HepG2 (cell line): ENCODE measurements at regions not wholly inside any gene's neighbourhood (a gene's known extent, or its start where the extent isn't known, plus 50 kb on each side); places are given as distances from the start of the nearest gene placed in this dataset.

Source experiments
- ATAC-seq: fragments of 200-7000 bp; cut with Tn5 transposase; 3 replicates; pipeline ENCODE4 v1.9.1; 2020; ENCODE audit warnings: mild to moderate bottlenecking, moderate library complexity
- BruUV-seq: library from RNA; stranded (reverse); fragments of 400-500 nt; replicated peaks from 2 replicates; lab custom pipeline; 2021; lab: Mats Ljungman, UMichigan
- CTCF ChIA-PET: fragments of 300-600 bp; formaldehyde crosslinking; extraction: SDS; loops from one replicate; lab custom pipeline; 2021; ENCODE audit warnings: low total read pairs, inconsistent platforms, low intra/inter-chr PET ratio; lab: Yijun Ruan, JAX
- POLR2A ChIA-PET: fragments of 350-600 bp; sonication (Branson Sonifier 250); formaldehyde crosslinking; loops from one replicate; lab custom pipeline; 2020; ENCODE audit warnings: antibody characterized with exemption, inconsistent platforms; lab: Yijun Ruan, JAX
- DNase-seq: peaks from one replicate; pipeline ENCODE4 v3.0.0-alpha.2; 2015; ENCODE audit warnings: low spot score
- FAIRE-seq: peaks from 3 replicates; lab custom pipeline; 2011; peaks lifted over from hg19 to GRCh38; lab: Jason Lieb, UNC
- H2AFZ ChIP-seq: one replicate; pipeline ENCODE4 v1.6.1; 2011; ENCODE audit warnings: low read length, inconsistent platforms
- H3K27ac ChIP-seq: fragments of 300-600 bp; 3 replicates; pipeline ENCODE4 v1.8.0; 2011; ENCODE audit warnings: mixed run types, mild to moderate bottlenecking, mixed read lengths, low read length, inconsistent platforms; ENCODE audit not compliant: insufficient read depth; ENCODE audit errors: extremely low read length
- H3K27me3 ChIP-seq, 2 experiments: fragments of 200-600 bp in 1 of 2; 2 replicates in 1 of 2; 3 replicates in 1 of 2; pipeline versions ENCODE4 v1.6.0 to v1.8.0; 2011; ENCODE audit warnings: low read length in 2 of 2, mild to moderate bottlenecking in 2 of 2, moderate library complexity in 2 of 2, inconsistent platforms in 1 of 2; ENCODE audit not compliant: insufficient read depth in 2 of 2, control insufficient read depth in 1 of 2
- H3K36me3 ChIP-seq, 2 experiments: fragments of 200-600 bp in 1 of 2; replicated peaks in 1 of 2; 2 replicates in 1 of 2; 3 replicates in 1 of 2; pipeline versions ENCODE4 v1.5.1 to v1.8.0; 2011; ENCODE audit warnings: low read length in 2 of 2, inconsistent platforms in 1 of 2; ENCODE audit not compliant: insufficient read depth in 2 of 2, control insufficient read depth in 1 of 2
- H3K4me1 ChIP-seq: 2 replicates; pipeline ENCODE4 v1.5.1; 2012; ENCODE audit warnings: low read length, inconsistent platforms; ENCODE audit not compliant: insufficient read depth
- H3K4me2 ChIP-seq: 2 replicates; pipeline ENCODE4 v1.6.0; 2011; ENCODE audit warnings: low read depth, low read length, inconsistent platforms
- H3K4me3 ChIP-seq, 3 experiments: fragments of 200-600 bp in 1 of 3; sonication (generic), shearing (Covaris generic) in 1 of 3; replicated peaks in 1 of 3; 2 replicates each; pipeline ENCODE4 v1.5.1; 2011 to 2016; ENCODE audit warnings: low read length in 3 of 3, inconsistent platforms in 2 of 3, low read depth in 2 of 3, mild to moderate bottlenecking in 2 of 3, control low read depth in 1 of 3, mixed read lengths in 1 of 3; ENCODE audit not compliant: insufficient read depth in 1 of 3
- H3K79me2 ChIP-seq: one replicate; pipeline ENCODE4 v1.6.1; 2011; ENCODE audit warnings: low read length, inconsistent platforms; ENCODE audit not compliant: insufficient read depth
- H3K9ac ChIP-seq: 2 replicates; pipeline ENCODE4 v1.6.0; 2011; ENCODE audit warnings: mild to moderate bottlenecking, low read depth, low read length, inconsistent platforms; ENCODE audit not compliant: insufficient read depth
- H3K9me3 ChIP-seq: 2 replicates; pipeline ENCODE4 v1.5.1; 2012; ENCODE audit warnings: mild to moderate bottlenecking, low read length
- H4K20me1 ChIP-seq: 2 replicates; pipeline ENCODE4 v1.6.0; 2011; ENCODE audit warnings: inconsistent platforms, mild to moderate bottlenecking, low read length, moderate library complexity; ENCODE audit not compliant: insufficient read depth
- ATF3 ChIP-seq: sonication (generic); formaldehyde crosslinking; IDR thresholded peaks from 2 replicates; pipeline ENCODE4 v1.4.0; 2020; ENCODE audit warnings: missing genetic modification reagents
- ATF7 ChIP-seq, 2 experiments: fragments of 450-650 bp in 1 of 2; sonication (generic) in 1 of 2; formaldehyde crosslinking in 1 of 2; IDR thresholded peaks; 2 replicates each; pipeline versions ENCODE4 v1.4.0 to v1.6.1; 2016 to 2020; ENCODE audit warnings: antibody characterized with exemption in 1 of 2, mild to moderate bottlenecking in 1 of 2, missing genetic modification reagents in 1 of 2
- DRAP1 ChIP-seq: IDR thresholded peaks from 2 replicates; pipeline ENCODE4 v1.6.1; 2016; ENCODE audit warnings: missing genetic modification reagents, missing compliant biosample characterization
- MEIS1 ChIP-seq: sonication (generic); formaldehyde crosslinking; IDR thresholded peaks from 2 replicates; pipeline ENCODE4 v1.9.0; 2021; ENCODE audit warnings: mild to moderate bottlenecking, missing genetic modification reagents, moderate library complexity, borderline replicate concordance
- MXD1 ChIP-seq: sonication (generic); formaldehyde crosslinking; IDR thresholded peaks from 2 replicates; pipeline ENCODE4 v1.4.0; 2020; ENCODE audit warnings: mild to moderate bottlenecking, missing genetic modification reagents
- RCOR2 ChIP-seq: IDR thresholded peaks from 2 replicates; pipeline ENCODE4 v1.6.1; 2016; ENCODE audit warnings: missing biosample characterization, missing genetic modification reagents
- RFX1 ChIP-seq: fragments of 450-650 bp; IDR thresholded peaks from 2 replicates; pipeline ENCODE4 v1.6.1; 2017
- RFX5 ChIP-seq: IDR thresholded peaks from 2 replicates; pipeline ENCODE4 v1.6.1; 2011; ENCODE audit warnings: low read depth, low read length, improper control_type of control experiment
- SMAD3 ChIP-seq: sonication (generic); formaldehyde crosslinking; IDR thresholded peaks from 2 replicates; pipeline ENCODE4 v1.4.0; 2020; ENCODE audit warnings: missing genetic modification reagents
- TSC22D2 ChIP-seq: sonication (generic); formaldehyde crosslinking; IDR thresholded peaks from 2 replicates; pipeline ENCODE4 v1.5.1; 2020; ENCODE audit warnings: missing genetic modification reagents, mild to moderate bottlenecking, borderline replicate concordance
- ZBTB21 ChIP-seq: sonication (generic); formaldehyde crosslinking; IDR thresholded peaks from 2 replicates; pipeline ENCODE4 v1.4.0; 2020; ENCODE audit warnings: missing genetic modification reagents
- ZBTB7A ChIP-seq: sonication (generic); formaldehyde crosslinking; IDR thresholded peaks from 2 replicates; pipeline ENCODE4 v1.8.0; 2022; ENCODE audit warnings: mild to moderate bottlenecking, missing genetic modification reagents
- ZNF34 ChIP-seq: sonication (generic); formaldehyde crosslinking; IDR thresholded peaks from 2 replicates; pipeline ENCODE4 v1.4.0; 2020; ENCODE audit warnings: mild to moderate bottlenecking, missing genetic modification reagents, borderline replicate concordance
- ZNF350 ChIP-seq: sonication (generic); formaldehyde crosslinking; IDR thresholded peaks from 2 replicates; pipeline ENCODE4 v1.4.0; 2020; ENCODE audit warnings: mild to moderate bottlenecking, low read depth, missing genetic modification reagents, borderline replicate concordance
- ZNF598 ChIP-seq: sonication (generic); formaldehyde crosslinking; IDR thresholded peaks from 2 replicates; pipeline ENCODE4 v1.5.1; 2020; ENCODE audit warnings: mild to moderate bottlenecking, missing genetic modification reagents, borderline replicate concordance
- ZNF749 ChIP-seq: sonication (generic); formaldehyde crosslinking; IDR thresholded peaks from 2 replicates; pipeline ENCODE4 v1.8.0; 2022; ENCODE audit warnings: mild to moderate bottlenecking, missing genetic modification reagents, moderate library complexity, borderline replicate concordance
- ZNF788 ChIP-seq: sonication (generic); formaldehyde crosslinking; IDR thresholded peaks from 2 replicates; pipeline ENCODE4 v1.5.0; 2020; ENCODE audit warnings: mild to moderate bottlenecking, missing genetic modification reagents, borderline replicate concordance
- WGBS: methylation state at CpG from one replicate; pipeline ENCODE4 v1.1.6; 2017; ENCODE audit warnings: low lambda C conversion rate; 5-methylcytosine and 5-hydroxymethylcytosine counted together
- in situ Hi-C: cut with HindIII; loops from 2 replicates; pipeline ENCODE4 v1.10.0; 2017; ENCODE audit warnings: low pct_unique_long_range_greater_than_20kb; ENCODE audit not compliant: extremely low pct_ligation_motif_present
- intact Hi-C: fragments of 100-400 bp; cut with micrococcal nuclease; formaldehyde crosslinking; loops from one replicate; pipeline ENCODE4 v1.10.0; 2022; ENCODE audit not compliant: unreplicated experiment

- no peak for TF ChIP-seq TSC22D2 (CRISPR knock-in tag)
- no peak for TF ChIP-seq ZNF788 (CRISPR knock-in tag)
- TF ChIP-seq SMAD3 (CRISPR knock-in tag), result no peak
- TF ChIP-seq ZNF34 (CRISPR knock-in tag), result no peak
- TF ChIP-seq, all 625 proteins: peak for 0
These were observed 162.6 kb downstream of the PRKX start (continued) for GRCh38 chrX:3550871-3551270.

GRCh38 chrX:3550160-3550751 is 163.2 kb downstream of the PRKX start:
- POLR2A ChIA-PET, result no interaction called here
- 7% methylated on average over 4 of the region's 8 CpGs for WGBS

GRCh38 chrX:3549411-3549911 is 164.0 kb downstream of the PRKX start:
- H3K9me3 ChIP-seq, result no peaks in the 10 kb centered on the region
- BruUV-seq, result no TSS peak
- 27% methylated on average over 4 of the region's 13 CpGs for WGBS
- H3K27me3 ChIP-seq, result no peaks in the 10 kb centered on the region
- POLR2A ChIA-PET, result no interaction called here
- no peaks in the 10 kb centered on the region for H3K4me1 ChIP-seq
- H2AFZ ChIP-seq, result no peak overlapping the region
- in situ Hi-C loops, result no loop called here
- FAIRE-seq (no peak), DNase-seq (no peak), ATAC-seq (no peak)
- no peaks in the 10 kb centered on the region for H3K36me3 ChIP-seq
- H3K9ac ChIP-seq, result no peak overlapping the region
- H3K4me2 ChIP-seq, result no peak overlapping the region
- CTCF ChIA-PET, result no interaction called here
- no peaks in the 10 kb centered on the region for H3K79me2 ChIP-seq
- intact Hi-C loops, result loop anchor here (5.0 kb wide), 1 partner anchor 432 kb away; no protein-coding TSS in a partner anchor
- no peaks in the 10 kb centered on the region for H4K20me1 ChIP-seq
- no peak overlapping the region for H3K4me3 ChIP-seq
- no peak overlapping the region for H3K27ac ChIP-seq
- TF ChIP-seq RCOR2 (no peak), ZNF749 (CRISPR knock-in tag) (no peak), MXD1 (CRISPR knock-in tag) (no peak), MEIS1 (CRISPR knock-in tag) (no peak), ZBTB21 (CRISPR knock-in tag) (no peak), ZNF34 (CRISPR knock-in tag) (no peak), DRAP1 (CRISPR knock-in tag) (no peak), RFX1 (no peak), ZNF350 (no peak), ZNF598 (CRISPR knock-in tag) (no peak), ZBTB7A (no peak), RFX5 (no peak), ATF3 (CRISPR knock-in tag) (no peak)

More at GRCh38 chrX:3550160-3550751, 163.2 kb downstream of the PRKX start:
- Histone ChIP-seq H3K79me2 (no peaks in the 10 kb centered on the region), H3K27ac (no peak overlapping the region), H3K9me3 (no peaks in the 10 kb centered on the region), H3K4me2 (no peak overlapping the region), H3K27me3 (no peaks in the 10 kb centered on the region), H3K4me1 (no peaks in the 10 kb centered on the region), H3K9ac (no peak overlapping the region), H4K20me1 (no peaks in the 10 kb centered on the region), H3K36me3 (no peaks in the 10 kb centered on the region), H2AFZ (no peak overlapping the region), H3K4me3 (no peak overlapping the region)
- CTCF ChIA-PET, result no interaction called here
- in situ Hi-C loops, result no loop called here
- BruUV-seq, result no TSS peak
- ATAC-seq (no peak), DNase-seq (no peak), FAIRE-seq (no peak)
- TF ChIP-seq RFX1, result peak; percentile 16; the same call in 1 of the 2 replicates
- TF ChIP-seq ATF7 (IDR thresholded peaks at IDR 0.05), result no peak
- no peak for TF ChIP-seq ATF7 (CRISPR knock-in tag; IDR thresholded peaks at IDR 0.05)
- intact Hi-C loops, result no loop called here
